Activated T-helper 9 cell treated with anti-CD3 and anti-CD28 coated beads, Interleukin-2, amount 50 U/mL, for 16 hours (primary cell): ENCODE measurements at regions not wholly inside any gene's neighbourhood (a gene's known extent, or its start where the extent isn't known, plus 50 kb on each side); places are given as distances from the start of the nearest gene placed in this dataset.
"Not testable (repeated sequence)": the region's sequence is repeated elsewhere in the genome, so short reads cannot be mapped to it uniquely, and the experiment has no call there.

Experiments used
- DNase-seq: peaks from one replicate; pipeline ENCODE4 v3.0.0-alpha.2; 2020; ENCODE audit warnings: low read depth

GRCh38 chr3:177478170-177478867 lies 281.0 kb upstream of the TBL1XR1 start:
- no peak for DNase-seq

- DNase-seq: no peak
Measured at GRCh38 chr3:177479630-177480029, 282.3 kb upstream of the TBL1XR1 start.

GRCh38 chr3:177481329-177481728 lies 284.0 kb upstream of the TBL1XR1 start:
- DNase-seq: no peak

GRCh38 chr3:177482048-177482691 lies 284.9 kb upstream of the TBL1XR1 start:
- DNase-seq: no peak

GRCh38 chr3:177483182-177483967 lies 286.1 kb upstream of the TBL1XR1 start:
- no peak for DNase-seq

GRCh38 chr3:177484206-177484605 lies 286.9 kb upstream of the TBL1XR1 start:
- DNase-seq: no peak

GRCh38 chr3:177484926-177485325 lies 287.6 kb upstream of the TBL1XR1 start:
- no peak for DNase-seq

GRCh38 chr3:177487635-177488186 lies 290.4 kb upstream of the TBL1XR1 start:
- no peak for DNase-seq

GRCh38 chr3:177488740-177489139 lies 291.5 kb upstream of the TBL1XR1 start:
- DNase-seq: no peak

GRCh38 chr3:177490626-177491025 lies 293.3 kb upstream of the TBL1XR1 start:
- no peak for DNase-seq

- DNase-seq: no peak
Measured at GRCh38 chr3:177491296-177492032, 294.2 kb upstream of the TBL1XR1 start.

GRCh38 chr3:177493091-177493490 lies 295.8 kb upstream of the TBL1XR1 start:
- DNase-seq: no peak

- no peak for DNase-seq
Measured at GRCh38 chr3:177494216-177494615, 296.9 kb upstream of the TBL1XR1 start.

GRCh38 chr3:177495566-177495965 lies 298.3 kb upstream of the TBL1XR1 start:
- DNase-seq: no peak

- no peak for DNase-seq
Measured at GRCh38 chr3:177498037-177498857, 301.0 kb upstream of the TBL1XR1 start.

GRCh38 chr3:177499039-177499438 lies 301.8 kb upstream of the TBL1XR1 start:
- DNase-seq: not testable (repeated sequence)

GRCh38 chr3:177499779-177500423 lies 302.6 kb upstream of the TBL1XR1 start:
- DNase-seq: no peak

- DNase-seq: no peak
Measured at GRCh38 chr3:177510693-177511216, 313.5 kb upstream of the TBL1XR1 start.

GRCh38 chr3:177512945-177513814 lies 315.9 kb upstream of the TBL1XR1 start:
- no peak for DNase-seq
